GM23248 (cell line): ENCODE measurements at regions not wholly inside any gene's neighbourhood (a gene's known extent, or its start where the extent isn't known, plus 50 kb on each side); places are given as distances from the start of the nearest gene placed in this dataset.
A peak's percentile ranks its signal among the peaks of the same experiment; 100 is the strongest.

Experiments used
- DNase-seq: peaks from one replicate; pipeline ENCODE4 v3.0.0-alpha.2; 2015
- H2AFZ ChIP-seq: fragments of 200-600 bp; sonication (generic); 2 replicates; pipeline ENCODE4 v1.6.1; 2016; ENCODE audit warnings: antibody characterized with exemption
- H3F3A ChIP-seq: fragments of 200-600 bp; sonication (generic); 2 replicates; pipeline ENCODE4 v1.6.1; 2016; ENCODE audit warnings: mild to moderate bottlenecking, antibody characterized with exemption, mixed run types; ENCODE audit not compliant: insufficient read depth
- H3K27ac ChIP-seq: fragments of 200-600 bp; sonication (generic); 2 replicates; pipeline ENCODE4 v1.5.1; 2016; ENCODE audit warnings: mild to moderate bottlenecking
- H3K27me3 ChIP-seq: fragments of 200-600 bp; sonication (generic); replicated peaks from 2 replicates; pipeline ENCODE4 v1.6.1; 2016; ENCODE audit warnings: mild to moderate bottlenecking; ENCODE audit not compliant: insufficient read depth
- H3K36me3 ChIP-seq: fragments of 200-600 bp; sonication (generic); 2 replicates; pipeline ENCODE4 v1.6.1; 2016; ENCODE audit warnings: low read depth, mild to moderate bottlenecking
- H3K4me1 ChIP-seq: fragments of 200-600 bp; sonication (generic); 2 replicates; pipeline ENCODE4 v1.6.1; 2016; ENCODE audit warnings: mild to moderate bottlenecking; ENCODE audit not compliant: insufficient read depth
- H3K4me2 ChIP-seq: fragments of 200-600 bp; sonication (generic); one replicate; pipeline ENCODE4 v1.6.1; 2016; ENCODE audit warnings: mild to moderate bottlenecking; ENCODE audit not compliant: unreplicated experiment
- H3K4me3 ChIP-seq: fragments of 200-600 bp; sonication (generic); 2 replicates; pipeline ENCODE4 v1.5.1; 2016; ENCODE audit warnings: mild to moderate bottlenecking
- H3K79me2 ChIP-seq: fragments of 200-600 bp; sonication (generic); 2 replicates; pipeline ENCODE4 v1.6.1; 2016; ENCODE audit warnings: mild to moderate bottlenecking; ENCODE audit not compliant: insufficient read depth
- H3K9ac ChIP-seq: fragments of 200-600 bp; sonication (generic); 2 replicates; pipeline ENCODE4 v1.6.1; 2016; ENCODE audit warnings: mild to moderate bottlenecking
- H3K9me2 ChIP-seq: fragments of 200-600 bp; sonication (generic); 2 replicates; pipeline ENCODE4 v1.6.1; 2016; ENCODE audit warnings: mixed run types, mild to moderate bottlenecking, moderate library complexity; ENCODE audit not compliant: insufficient read depth
- H3K9me3 ChIP-seq: fragments of 200-600 bp; sonication (generic); one replicate; pipeline ENCODE4 v1.6.1; 2017; ENCODE audit warnings: low read depth
- H4K20me1 ChIP-seq: fragments of 200-600 bp; sonication (generic); 2 replicates; pipeline ENCODE4 v1.6.0; 2016; ENCODE audit not compliant: insufficient read depth
- EZH2 ChIP-seq: fragments of 200-600 bp; sonication (generic); IDR thresholded peaks from 2 replicates; pipeline ENCODE4 v1.6.1; 2018; ENCODE audit warnings: antibody characterized with exemption, mild to moderate bottlenecking; ENCODE audit not compliant: insufficient read depth, poor library complexity, severe bottlenecking
- EZH2phosphoT487 ChIP-seq: fragments of 200-600 bp; sonication (generic); IDR thresholded peaks from 2 replicates; pipeline ENCODE4 v1.6.1; 2018; ENCODE audit warnings: antibody characterized with exemption, moderate library complexity, mild to moderate bottlenecking, low read depth; ENCODE audit not compliant: insufficient read depth
- WGBS, 2 experiments: methylation state at CpG; one replicate each; pipeline ENCODE4 v1.1.6; 2015 to 2017; ENCODE audit warnings: low lambda C conversion rate in 2 of 2, low coverage in 1 of 2; ENCODE audit errors: missing lambda C conversion rate in 2 of 2; 5-methylcytosine and 5-hydroxymethylcytosine counted together
- in situ Hi-C: fragments of 300-500 bp; cut with MboI; formaldehyde crosslinking; loops from 2 replicates; pipeline ENCODE4 v1.15.0; 2020

- in situ Hi-C loops = no loop called here
- no peak for TF ChIP-seq EZH2phosphoT487
- TF ChIP-seq EZH2 = no peak
Observed at GRCh38 chr5:8710426-8710930, 835.4 kb downstream of the SEMA5A start.

GRCh38 chr5:8714198-8714597 lies 831.7 kb downstream of the SEMA5A start:
- Histone ChIP-seq H2AFZ (no peak overlapping the region), H3K4me1 (no peaks in the 10 kb centered on the region), H3K9me2 (peaks cover 3% of the 10 kb centered on the region; the same call in 1 of the 2 replicates), H3K4me3 (no peak overlapping the region), H4K20me1 (no peaks in the 10 kb centered on the region), H3K27me3 (no peaks in the 10 kb centered on the region), H3K9ac (no peak overlapping the region), H3K27ac (no peak overlapping the region), H3K36me3 (no peaks in the 10 kb centered on the region), H3K4me2 (no peak overlapping the region), H3K9me3 (no peaks in the 10 kb centered on the region), H3F3A (no peaks in the 10 kb centered on the region), H3K79me2 (no peaks in the 10 kb centered on the region)
- 0 to 5% methylated on average over 1 of the region's 1 CpG for WGBS, 2 experiments
- in situ Hi-C loops = no loop called here
- DNase-seq = no peak
- TF ChIP-seq EZH2 (no peak), EZH2phosphoT487 (no peak)

More at GRCh38 chr5:8710426-8710930, 835.4 kb downstream of the SEMA5A start:
- Histone ChIP-seq H3K4me1 (no peaks in the 10 kb centered on the region), H3K9ac (no peak overlapping the region), H3K79me2 (no peaks in the 10 kb centered on the region), H3K36me3 (no peaks in the 10 kb centered on the region), H3K9me3 (no peaks in the 10 kb centered on the region), H3K27me3 (no peaks in the 10 kb centered on the region), H3K4me2 (no peak overlapping the region), H3K4me3 (no peak overlapping the region), H3F3A (no peaks in the 10 kb centered on the region), H2AFZ (no peak overlapping the region), H3K9me2 (peaks cover 3% of the 10 kb centered on the region; the same call in 1 of the 2 replicates), H3K27ac (no peak overlapping the region), H4K20me1 (no peaks in the 10 kb centered on the region)
- DNase-seq = no peak
- 58 to 63% methylated on average over 6 of the region's 6 CpGs for WGBS, 2 experiments

- no peak for DNase-seq
- Histone ChIP-seq H3K27ac (no peak overlapping the region), H3F3A (no peaks in the 10 kb centered on the region), H3K27me3 (no peaks in the 10 kb centered on the region), H3K4me1 (no peaks in the 10 kb centered on the region), H3K9me2 (peaks cover 3% of the 10 kb centered on the region; the same call in 1 of the 2 replicates), H3K79me2 (no peaks in the 10 kb centered on the region), H3K4me3 (no peak overlapping the region), H3K9me3 (no peaks in the 10 kb centered on the region), H3K36me3 (no peaks in the 10 kb centered on the region), H4K20me1 (no peaks in the 10 kb centered on the region), H2AFZ (no peak overlapping the region), H3K4me2 (no peak overlapping the region), H3K9ac (no peak overlapping the region)
- WGBS, 2 experiments = 46 to 57% methylated on average over 1 of the region's 1 CpG
- in situ Hi-C loops = no loop called here
- no peak for TF ChIP-seq EZH2
- no peak for TF ChIP-seq EZH2phosphoT487
Observed at GRCh38 chr5:8714861-8715260, 831.0 kb downstream of the SEMA5A start.

GRCh38 chr5:8719796-8720195 lies 826.1 kb downstream of the SEMA5A start:
- 81 to 87% methylated on average over 7 of the region's 7 CpGs for WGBS, 2 experiments
- no peak overlapping the region for H3K9ac ChIP-seq
- no peak overlapping the region for H2AFZ ChIP-seq
- H3K4me3 ChIP-seq = no peak overlapping the region
- H3K36me3 ChIP-seq = no peaks in the 10 kb centered on the region
- no peaks in the 10 kb centered on the region for H4K20me1 ChIP-seq
- no peak overlapping the region for H3K27ac ChIP-seq
- no peak overlapping the region for H3K4me2 ChIP-seq
- H3K9me2 ChIP-seq = no peaks in the 10 kb centered on the region
- H3K27me3 ChIP-seq = no peaks in the 10 kb centered on the region
- H3K79me2 ChIP-seq = no peaks in the 10 kb centered on the region
- no peaks in the 10 kb centered on the region for H3F3A ChIP-seq
- H3K9me3 ChIP-seq = no peaks in the 10 kb centered on the region
- DNase-seq = no peak
- H3K4me1 ChIP-seq = no peaks in the 10 kb centered on the region
- TF ChIP-seq EZH2 = no peak
- TF ChIP-seq EZH2phosphoT487 = no peak
- in situ Hi-C loops = no loop called here

GRCh38 chr5:8720506-8720905 lies 825.4 kb downstream of the SEMA5A start:
- Histone ChIP-seq H3K4me3 (no peak overlapping the region), H3F3A (no peaks in the 10 kb centered on the region), H3K27me3 (no peaks in the 10 kb centered on the region), H3K9me3 (no peaks in the 10 kb centered on the region), H3K9me2 (no peaks in the 10 kb centered on the region), H3K4me1 (no peaks in the 10 kb centered on the region), H3K36me3 (no peaks in the 10 kb centered on the region), H3K4me2 (no peak overlapping the region), H2AFZ (no peak overlapping the region), H4K20me1 (no peaks in the 10 kb centered on the region), H3K79me2 (no peaks in the 10 kb centered on the region), H3K27ac (no peak overlapping the region), H3K9ac (no peak overlapping the region)
- 41 to 53% methylated on average over 5 of the region's 5 CpGs for WGBS, 2 experiments
- in situ Hi-C loops = no loop called here
- peak; percentile 9 for DNase-seq
- TF ChIP-seq EZH2 = no peak
